SK-N-SH (cell line): ENCODE measurements at regions not wholly inside any gene's neighbourhood (a gene's known extent, or its start where the extent isn't known, plus 50 kb on each side); places are given as distances from the start of the nearest gene placed in this dataset.

ENCODE experiments used
- ELF1 ChIP-seq: IDR thresholded peaks from 2 replicates; pipeline ENCODE4 v1.4.0; 2012
- EP300 ChIP-seq, 2 experiments: IDR thresholded peaks; 2 replicates each; pipeline versions ENCODE4 v1.4.0 to v1.6.1; 2012; ENCODE audit warnings: borderline replicate concordance in 1 of 2, low read depth in 1 of 2, low read length in 1 of 2
- EZH2phosphoT487 ChIP-seq: fragments of 200-600 bp; sonication (generic); IDR thresholded peaks from 2 replicates; pipeline ENCODE4 v1.6.1; 2017; ENCODE audit warnings: low read depth, mixed run types, mild to moderate bottlenecking, antibody characterized with exemption, moderate library complexity, borderline replicate concordance
- FOXJ3 ChIP-seq: sonication (generic); formaldehyde crosslinking; IDR thresholded peaks from 2 replicates; pipeline ENCODE4 v1.5.1; 2020; ENCODE audit warnings: mild to moderate bottlenecking, missing genetic modification reagents
- NFIC ChIP-seq: IDR thresholded peaks from 2 replicates; pipeline ENCODE4 v1.4.0; 2012; ENCODE audit warnings: borderline replicate concordance
- NRF1 ChIP-seq: IDR thresholded peaks from 2 replicates; pipeline ENCODE4 v1.6.1; 2012; ENCODE audit warnings: low read depth, mild to moderate bottlenecking, low read length
- TCF12 ChIP-seq: IDR thresholded peaks from 2 replicates; pipeline ENCODE4 v1.4.0; 2012
- TF ChIP-seq, protein P1 (sequence below): fragments of 200-600 bp; sonication (generic); IDR thresholded peaks from 2 replicates; pipeline ENCODE4 v1.6.1; 2017; ENCODE audit warnings: antibody characterized with exemption, mild to moderate bottlenecking, moderate library complexity
- TF ChIP-seq, protein P2 (sequence below): IDR thresholded peaks from 2 replicates; pipeline ENCODE4 v1.6.1; 2012; ENCODE audit warnings: mild to moderate bottlenecking, low read depth, low read length, moderate library complexity
- TF ChIP-seq, protein P3 (sequence below): fragments of 150-350 bp; IDR thresholded peaks from 2 replicates; pipeline ENCODE4 v1.6.1; 2017; ENCODE audit warnings: antibody characterized with exemption, low read length, low read depth, borderline replicate concordance
- TF ChIP-seq, protein P4 (sequence below): fragments of 150-350 bp; IDR thresholded peaks from 2 replicates; pipeline ENCODE4 v1.6.1; 2016; ENCODE audit warnings: mild to moderate bottlenecking, low read depth, low read length

DNA sequence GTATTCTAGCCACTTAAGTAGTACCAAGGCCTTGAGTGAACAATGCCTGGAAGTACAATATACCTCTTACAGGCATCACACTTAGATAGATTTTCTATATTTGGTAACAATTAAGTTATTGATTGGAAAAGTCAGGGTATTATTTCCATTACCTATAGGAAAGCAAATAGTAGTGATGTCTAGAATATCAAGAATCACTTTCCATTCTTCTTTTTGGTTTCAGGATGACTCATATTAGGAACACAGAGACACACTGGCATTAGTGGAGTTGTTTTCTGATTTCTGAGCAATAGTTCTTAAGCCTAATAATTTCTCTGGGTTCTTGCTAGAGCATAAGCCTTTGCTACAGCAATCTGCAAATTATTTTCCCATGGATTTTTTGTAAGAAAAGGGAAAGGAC is 1640.0 kb upstream of the SEL1L start:
- TF ChIP-seq ELF1, result no peak
- TF ChIP-seq, protein P1, sequence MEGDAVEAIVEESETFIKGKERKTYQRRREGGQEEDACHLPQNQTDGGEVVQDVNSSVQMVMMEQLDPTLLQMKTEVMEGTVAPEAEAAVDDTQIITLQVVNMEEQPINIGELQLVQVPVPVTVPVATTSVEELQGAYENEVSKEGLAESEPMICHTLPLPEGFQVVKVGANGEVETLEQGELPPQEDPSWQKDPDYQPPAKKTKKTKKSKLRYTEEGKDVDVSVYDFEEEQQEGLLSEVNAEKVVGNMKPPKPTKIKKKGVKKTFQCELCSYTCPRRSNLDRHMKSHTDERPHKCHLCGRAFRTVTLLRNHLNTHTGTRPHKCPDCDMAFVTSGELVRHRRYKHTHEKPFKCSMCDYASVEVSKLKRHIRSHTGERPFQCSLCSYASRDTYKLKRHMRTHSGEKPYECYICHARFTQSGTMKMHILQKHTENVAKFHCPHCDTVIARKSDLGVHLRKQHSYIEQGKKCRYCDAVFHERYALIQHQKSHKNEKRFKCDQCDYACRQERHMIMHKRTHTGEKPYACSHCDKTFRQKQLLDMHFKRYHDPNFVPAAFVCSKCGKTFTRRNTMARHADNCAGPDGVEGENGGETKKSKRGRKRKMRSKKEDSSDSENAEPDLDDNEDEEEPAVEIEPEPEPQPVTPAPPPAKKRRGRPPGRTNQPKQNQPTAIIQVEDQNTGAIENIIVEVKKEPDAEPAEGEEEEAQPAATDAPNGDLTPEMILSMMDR, result no peak
- TF ChIP-seq TCF12, result no peak
- TF ChIP-seq FOXJ3 (CRISPR knock-in tag), result no peak
- TF ChIP-seq NRF1, result no peak
- no peak for TF ChIP-seq EZH2phosphoT487
- TF ChIP-seq, protein P2, sequence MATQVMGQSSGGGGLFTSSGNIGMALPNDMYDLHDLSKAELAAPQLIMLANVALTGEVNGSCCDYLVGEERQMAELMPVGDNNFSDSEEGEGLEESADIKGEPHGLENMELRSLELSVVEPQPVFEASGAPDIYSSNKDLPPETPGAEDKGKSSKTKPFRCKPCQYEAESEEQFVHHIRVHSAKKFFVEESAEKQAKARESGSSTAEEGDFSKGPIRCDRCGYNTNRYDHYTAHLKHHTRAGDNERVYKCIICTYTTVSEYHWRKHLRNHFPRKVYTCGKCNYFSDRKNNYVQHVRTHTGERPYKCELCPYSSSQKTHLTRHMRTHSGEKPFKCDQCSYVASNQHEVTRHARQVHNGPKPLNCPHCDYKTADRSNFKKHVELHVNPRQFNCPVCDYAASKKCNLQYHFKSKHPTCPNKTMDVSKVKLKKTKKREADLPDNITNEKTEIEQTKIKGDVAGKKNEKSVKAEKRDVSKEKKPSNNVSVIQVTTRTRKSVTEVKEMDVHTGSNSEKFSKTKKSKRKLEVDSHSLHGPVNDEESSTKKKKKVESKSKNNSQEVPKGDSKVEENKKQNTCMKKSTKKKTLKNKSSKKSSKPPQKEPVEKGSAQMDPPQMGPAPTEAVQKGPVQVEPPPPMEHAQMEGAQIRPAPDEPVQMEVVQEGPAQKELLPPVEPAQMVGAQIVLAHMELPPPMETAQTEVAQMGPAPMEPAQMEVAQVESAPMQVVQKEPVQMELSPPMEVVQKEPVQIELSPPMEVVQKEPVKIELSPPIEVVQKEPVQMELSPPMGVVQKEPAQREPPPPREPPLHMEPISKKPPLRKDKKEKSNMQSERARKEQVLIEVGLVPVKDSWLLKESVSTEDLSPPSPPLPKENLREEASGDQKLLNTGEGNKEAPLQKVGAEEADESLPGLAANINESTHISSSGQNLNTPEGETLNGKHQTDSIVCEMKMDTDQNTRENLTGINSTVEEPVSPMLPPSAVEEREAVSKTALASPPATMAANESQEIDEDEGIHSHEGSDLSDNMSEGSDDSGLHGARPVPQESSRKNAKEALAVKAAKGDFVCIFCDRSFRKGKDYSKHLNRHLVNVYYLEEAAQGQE, result no peak
- TF ChIP-seq EP300 (IDR thresholded peaks at IDR 0.05; ENCODE audit: borderline replicate concordance in 1 of 2, low read depth in 1 of 2, low read length in 1 of 2), result no peak
- no peak for TF ChIP-seq NFIC
- TF ChIP-seq, protein P3, sequence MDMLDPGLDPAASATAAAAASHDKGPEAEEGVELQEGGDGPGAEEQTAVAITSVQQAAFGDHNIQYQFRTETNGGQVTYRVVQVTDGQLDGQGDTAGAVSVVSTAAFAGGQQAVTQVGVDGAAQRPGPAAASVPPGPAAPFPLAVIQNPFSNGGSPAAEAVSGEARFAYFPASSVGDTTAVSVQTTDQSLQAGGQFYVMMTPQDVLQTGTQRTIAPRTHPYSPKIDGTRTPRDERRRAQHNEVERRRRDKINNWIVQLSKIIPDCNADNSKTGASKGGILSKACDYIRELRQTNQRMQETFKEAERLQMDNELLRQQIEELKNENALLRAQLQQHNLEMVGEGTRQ, result no peak
- TF ChIP-seq, protein P4, sequence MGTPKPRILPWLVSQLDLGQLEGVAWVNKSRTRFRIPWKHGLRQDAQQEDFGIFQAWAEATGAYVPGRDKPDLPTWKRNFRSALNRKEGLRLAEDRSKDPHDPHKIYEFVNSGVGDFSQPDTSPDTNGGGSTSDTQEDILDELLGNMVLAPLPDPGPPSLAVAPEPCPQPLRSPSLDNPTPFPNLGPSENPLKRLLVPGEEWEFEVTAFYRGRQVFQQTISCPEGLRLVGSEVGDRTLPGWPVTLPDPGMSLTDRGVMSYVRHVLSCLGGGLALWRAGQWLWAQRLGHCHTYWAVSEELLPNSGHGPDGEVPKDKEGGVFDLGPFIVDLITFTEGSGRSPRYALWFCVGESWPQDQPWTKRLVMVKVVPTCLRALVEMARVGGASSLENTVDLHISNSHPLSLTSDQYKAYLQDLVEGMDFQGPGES, result no peak
